ENCODE measurements at regions not wholly inside any gene's neighbourhood (a gene's known extent, or its start where the extent isn't known, plus 50 kb on each side); places are given as distances from the start of the nearest gene placed in this dataset.

- no peaks in the 10 kb centered on the region for H3K9me2 ChIP-seq (ENCODE audit: insufficient read depth)
- no peaks in the 10 kb centered on the region for H3K27me3 ChIP-seq (ENCODE audit: insufficient read depth, low read depth)
- intact Hi-C loops (cut with micrococcal nuclease; ENCODE audit: unreplicated experiment), result no loop called here
- POLR2A ChIA-PET (ENCODE audit: unreplicated experiment), result no interaction called here
- no peaks in the 10 kb centered on the region for H3K79me2 ChIP-seq (ENCODE audit: low read depth)
- H3K4me2 ChIP-seq, result no peak overlapping the region
- no peak for DNase-seq
- BruUV-seq (replicated peaks), result no TSS peak
- no peaks in the 10 kb centered on the region for H3K36me3 ChIP-seq (ENCODE audit: low read depth)
- no peak overlapping the region for H2AFZ ChIP-seq
- H3F3A ChIP-seq (ENCODE audit: insufficient read depth, low read depth), result no peaks in the 10 kb centered on the region
- H3K4me3 ChIP-seq, result no peak overlapping the region
- H3K4me1 ChIP-seq (replicated peaks; ENCODE audit: insufficient read depth), result no peaks in the 10 kb centered on the region
- no peak overlapping the region for H3K27ac ChIP-seq
- H3K9me3 ChIP-seq (ENCODE audit: insufficient read depth, low read depth), result peaks cover 13% of the 10 kb centered on the region; the same call in 1 of the 2 replicates
- CTCF ChIA-PET, result interaction anchor here (0.7 kb wide), 1 partner anchor 572 kb away, joined by 4 read pairs; no protein-coding TSS in a partner anchor
- no peaks in the 10 kb centered on the region for H4K20me1 ChIP-seq (ENCODE audit: insufficient read depth)
- TF ChIP-seq EZH2 (IDR thresholded peaks at IDR 0.05; ENCODE audit: low read depth), result no peak
- TF ChIP-seq CTCF (conservative IDR thresholded peaks at IDR 0.05), result no peak
These were observed 79.0 kb upstream of the HAAO start for GRCh38 chr2:42871372-42871771.

- no peak overlapping the region for H2AFZ ChIP-seq
- BruUV-seq (replicated peaks), result no TSS peak
- no peaks in the 10 kb centered on the region for H3K36me3 ChIP-seq (ENCODE audit: low read depth)
- no peak for DNase-seq
- H3K4me1 ChIP-seq (replicated peaks; ENCODE audit: insufficient read depth), result no peaks in the 10 kb centered on the region
- peaks cover 13% of the 10 kb centered on the region; the same call in 1 of the 2 replicates for H3K9me3 ChIP-seq (ENCODE audit: insufficient read depth, low read depth)
- H3K4me2 ChIP-seq, result no peak overlapping the region
- intact Hi-C loops (cut with micrococcal nuclease; ENCODE audit: unreplicated experiment), result no loop called here
- no peak overlapping the region for H3K27ac ChIP-seq
- ChIA-PET POLR2A (ENCODE audit: unreplicated experiment) (no interaction called here), CTCF (no interaction called here)
- no peak overlapping the region for H3K4me3 ChIP-seq
- no peaks in the 10 kb centered on the region for H3F3A ChIP-seq (ENCODE audit: insufficient read depth, low read depth)
- TF ChIP-seq CTCF (conservative IDR thresholded peaks at IDR 0.05) (no peak), EZH2 (IDR thresholded peaks at IDR 0.05; ENCODE audit: low read depth) (no peak)
- H3K27me3 ChIP-seq (ENCODE audit: insufficient read depth, low read depth), result no peaks in the 10 kb centered on the region
- no peaks in the 10 kb centered on the region for H3K9me2 ChIP-seq (ENCODE audit: insufficient read depth)
- H3K79me2 ChIP-seq (ENCODE audit: low read depth), result no peaks in the 10 kb centered on the region
- H4K20me1 ChIP-seq (ENCODE audit: insufficient read depth), result no peaks in the 10 kb centered on the region
These were observed 76.5 kb upstream of the HAAO start for GRCh38 chr2:42868874-42869273.

GRCh38 chr2:42868096-42868495 lies 75.7 kb upstream of the HAAO start:
- POLR2A ChIA-PET (ENCODE audit: unreplicated experiment), result no interaction called here

More at GRCh38 chr2:42868096-42868495, 75.7 kb upstream of the HAAO start:
- Histone ChIP-seq H3K9me2 (ENCODE audit: insufficient read depth) (no peaks in the 10 kb centered on the region), H3K27ac (no peak overlapping the region), H3K79me2 (ENCODE audit: low read depth) (no peaks in the 10 kb centered on the region), H3K4me1 (replicated peaks; ENCODE audit: insufficient read depth) (no peaks in the 10 kb centered on the region), H3K9me3 (ENCODE audit: insufficient read depth, low read depth) (peaks cover 13% of the 10 kb centered on the region; the same call in 1 of the 2 replicates), H3K36me3 (ENCODE audit: low read depth) (no peaks in the 10 kb centered on the region), H3K27me3 (ENCODE audit: insufficient read depth, low read depth) (no peaks in the 10 kb centered on the region), H3K4me2 (no peak overlapping the region), H3K4me3 (no peak overlapping the region), H4K20me1 (ENCODE audit: insufficient read depth) (no peaks in the 10 kb centered on the region), H3F3A (ENCODE audit: insufficient read depth, low read depth) (no peaks in the 10 kb centered on the region), H2AFZ (no peak overlapping the region)
- intact Hi-C loops (cut with micrococcal nuclease; ENCODE audit: unreplicated experiment), result no loop called here
- no TSS peak for BruUV-seq (replicated peaks)
- CTCF ChIA-PET, result no interaction called here
- no peak for DNase-seq
- no peak for TF ChIP-seq CTCF (conservative IDR thresholded peaks at IDR 0.05)

Data from PC-9 (cell line).